HK-2 (cell line): ENCODE measurements at regions not wholly inside any gene's neighbourhood (a gene's known extent, or its start where the extent isn't known, plus 50 kb on each side); places are given as distances from the start of the nearest gene placed in this dataset.

Experiments used
- DNase-seq: peaks from one replicate; pipeline ENCODE4 v3.0.0-alpha.2; 2018; ENCODE audit not compliant: unreplicated experiment

- DNase-seq, result peak; percentile 24
Measured at GRCh38 chr6:141451511-141452353, 681.0 kb upstream of the GJE1 start.

GRCh38 chr6:141451181-141451510, 681.6 kb upstream of the GJE1 start:
- no peak for DNase-seq

GRCh38 chr6:141445928-141446628, 686.6 kb upstream of the GJE1 start:
- DNase-seq, result no peak

- DNase-seq, result no peak
Measured at GRCh38 chr6:141443668-141444289, 688.9 kb upstream of the GJE1 start.

GRCh38 chr6:141443032-141443431, 689.7 kb upstream of the GJE1 start:
- DNase-seq, result no peak

GRCh38 chr6:141439513-141439912, 693.2 kb upstream of the GJE1 start:
- DNase-seq, result no peak

- DNase-seq, result no peak
Measured at GRCh38 chr6:141437685-141438084, 695.0 kb upstream of the GJE1 start.

GRCh38 chr6:141437011-141437410, 695.7 kb upstream of the GJE1 start:
- DNase-seq, result no peak

- DNase-seq, result no peak
Measured at GRCh38 chr6:141426400-141426980, 706.2 kb upstream of the GJE1 start.

- peak; percentile 14 for DNase-seq
Measured at GRCh38 chr6:141421378-141421777, 711.3 kb upstream of the GJE1 start.

GRCh38 chr6:141418076-141418475, 714.6 kb upstream of the GJE1 start:
- no peak for DNase-seq

- DNase-seq, result no peak
Measured at GRCh38 chr6:141415896-141416295, 716.8 kb upstream of the GJE1 start.

- no peak for DNase-seq
Measured at GRCh38 chr6:141413196-141413595, 719.5 kb upstream of the GJE1 start.

GRCh38 chr6:141406761-141407160, 726.0 kb upstream of the GJE1 start:
- no peak for DNase-seq

- no peak for DNase-seq
Measured at GRCh38 chr6:141403827-141404226, 728.9 kb upstream of the GJE1 start.

GRCh38 chr6:141403103-141403502, 729.6 kb upstream of the GJE1 start:
- no peak for DNase-seq

GRCh38 chr6:141402489-141402888, 730.2 kb upstream of the GJE1 start:
- no peak for DNase-seq

GRCh38 chr6:141401851-141402250, 730.9 kb upstream of the GJE1 start:
- DNase-seq, result no peak

GRCh38 chr6:141401168-141401567, 731.6 kb upstream of the GJE1 start:
- DNase-seq, result no peak

- DNase-seq, result no peak
Measured at GRCh38 chr6:141398949-141399348, 733.8 kb upstream of the GJE1 start.

- no peak for DNase-seq
Measured at GRCh38 chr6:141395443-141396008, 737.2 kb upstream of the GJE1 start.

GRCh38 chr6:141394565-141395051, 738.1 kb upstream of the GJE1 start:
- no peak for DNase-seq
